ENCODE measurements at regions not wholly inside any gene's neighbourhood (a gene's known extent, or its start where the extent isn't known, plus 50 kb on each side); places are given as distances from the start of the nearest gene placed in this dataset.

- Mint-ChIP-seq H3K27me3 (no peaks in the 10 kb centered on the region), H3K4me1 (no peaks in the 10 kb centered on the region), H3K27ac (no peak overlapping the region), H3K4me3 (no peak overlapping the region), H3K9me3 (ENCODE audit: insufficient read depth) (no peaks in the 10 kb centered on the region)
- H3K9me3 ChIP-seq (ENCODE audit: control extremely low read depth in 1 of 3, control insufficient read depth in 2 of 3, insufficient read depth in 1 of 3, low read length in 2 of 3), result peaks cover 0 to 20% (median 0%) of the 10 kb centered on the region in 3 donors
- CTCF ChIA-PET, result no interaction called here
- no peaks in the 10 kb centered on the region for H4K20me1 ChIP-seq (ENCODE audit: control insufficient read depth, insufficient read depth, low read length, poor library complexity, severe bottlenecking)
- H3K36me3 ChIP-seq (replicated peaks in 1 of 2; ENCODE audit: control extremely low read depth in 1 of 2, control insufficient read depth in 1 of 2, extremely low read depth in 1 of 2, insufficient read depth in 2 of 2, low read length in 1 of 2), result no peaks in the 10 kb centered on the region
- no peak overlapping the region for H3K27ac ChIP-seq (ENCODE audit: low read length in 2 of 2)
- intact Hi-C loops (cut with micrococcal nuclease), result no loop called here
- H3K4me3 ChIP-seq (ENCODE audit: control extremely low read depth in 1 of 5, extremely low read depth in 1 of 5, insufficient read depth in 1 of 5, low read depth in 2 of 5, low read length in 4 of 5), result no peak overlapping the region
- no peaks in the 10 kb centered on the region for H3K4me1 ChIP-seq (ENCODE audit: control insufficient read depth in 2 of 2, insufficient read depth in 2 of 2, low read length in 2 of 2)
- 96% methylated on average over 4 of the region's 6 CpGs for WGBS (ENCODE audit: insufficient coverage)
- no peak overlapping the region for H2AFZ ChIP-seq (ENCODE audit: insufficient read depth, low read depth, low read length, poor library complexity, severe bottlenecking)
- no peaks in the 10 kb centered on the region for H3K79me2 ChIP-seq (ENCODE audit: control insufficient read depth, insufficient read depth, low read length)
- DNase-seq, result no peak
- POLR2A ChIA-PET, result no interaction called here
- TF ChIP-seq EZH2 (IDR thresholded peaks at IDR 0.05; ENCODE audit: borderline replicate concordance, insufficient read depth, low read depth, low read length, poor library complexity, severe bottlenecking), result no peak
- no peak for TF ChIP-seq CTCF (IDR thresholded peaks at IDR 0.05)
- H3K27me3 ChIP-seq (replicated peaks in 1 of 4; ENCODE audit: control extremely low read depth in 1 of 4, control insufficient read depth in 3 of 4, insufficient read depth in 4 of 4, low read length in 3 of 4), result no peaks in the 10 kb centered on the region
- H3K9ac ChIP-seq (ENCODE audit: low read length), result no peak overlapping the region
- H3K4me2 ChIP-seq (replicated peaks; ENCODE audit: low read depth, low read length, poor library complexity, severe bottlenecking), result no peak overlapping the region
- ATAC-seq (ENCODE audit: low read depth), result no peak
Observed at GRCh38 chr5:3778000-3778550, 182.4 kb downstream of the IRX1 start.

- H3K79me2 ChIP-seq (ENCODE audit: control insufficient read depth, insufficient read depth, low read length), result no peaks in the 10 kb centered on the region
- H3K4me1 ChIP-seq (ENCODE audit: control insufficient read depth in 2 of 2, insufficient read depth in 2 of 2, low read length in 2 of 2), result no peaks in the 10 kb centered on the region
- H3K9ac ChIP-seq (ENCODE audit: low read length), result no peak overlapping the region
- H3K27me3 ChIP-seq (replicated peaks in 1 of 4; ENCODE audit: control extremely low read depth in 1 of 4, control insufficient read depth in 3 of 4, insufficient read depth in 4 of 4, low read length in 3 of 4), result no peaks in the 10 kb centered on the region
- Mint-ChIP-seq H3K27me3 (no peaks in the 10 kb centered on the region), H3K4me1 (no peaks in the 10 kb centered on the region), H3K9me3 (ENCODE audit: insufficient read depth) (no peaks in the 10 kb centered on the region), H3K4me3 (no peak overlapping the region), H3K27ac (no peak overlapping the region)
- no peak overlapping the region for H3K4me3 ChIP-seq (ENCODE audit: control extremely low read depth in 1 of 5, extremely low read depth in 1 of 5, insufficient read depth in 1 of 5, low read depth in 2 of 5, low read length in 4 of 5)
- no peak overlapping the region for H3K27ac ChIP-seq (ENCODE audit: low read length in 2 of 2)
- no peak for TF ChIP-seq CTCF (IDR thresholded peaks at IDR 0.05)
- TF ChIP-seq EZH2 (IDR thresholded peaks at IDR 0.05; ENCODE audit: borderline replicate concordance, insufficient read depth, low read depth, low read length, poor library complexity, severe bottlenecking), result no peak
- CTCF ChIA-PET, result no interaction called here
- ATAC-seq (ENCODE audit: low read depth), result no peak
- H2AFZ ChIP-seq (ENCODE audit: insufficient read depth, low read depth, low read length, poor library complexity, severe bottlenecking), result no peak overlapping the region
- no peak for DNase-seq
- intact Hi-C loops (cut with micrococcal nuclease), result no loop called here
- no peaks in the 10 kb centered on the region for H4K20me1 ChIP-seq (ENCODE audit: control insufficient read depth, insufficient read depth, low read length, poor library complexity, severe bottlenecking)
- WGBS (ENCODE audit: insufficient coverage), result 100% methylated on average over 2 of the region's 2 CpGs
- peaks cover 0 to 20% (median 0%) of the 10 kb centered on the region in 3 donors for H3K9me3 ChIP-seq (ENCODE audit: control extremely low read depth in 1 of 3, control insufficient read depth in 2 of 3, insufficient read depth in 1 of 3, low read length in 2 of 3)
- H3K4me2 ChIP-seq (replicated peaks; ENCODE audit: low read depth, low read length, poor library complexity, severe bottlenecking), result no peak overlapping the region
- H3K36me3 ChIP-seq (replicated peaks in 1 of 2; ENCODE audit: control extremely low read depth in 1 of 2, control insufficient read depth in 1 of 2, extremely low read depth in 1 of 2, insufficient read depth in 2 of 2, low read length in 1 of 2), result no peaks in the 10 kb centered on the region
- POLR2A ChIA-PET, result no interaction called here
Observed at GRCh38 chr5:3778945-3779344, 183.3 kb downstream of the IRX1 start.
